ENCODE measurements at regions not wholly inside any gene's neighbourhood (a gene's known extent, or its start where the extent isn't known, plus 50 kb on each side); places are given as distances from the start of the nearest gene placed in this dataset.
"Not testable (repeated sequence)": the region's sequence is repeated elsewhere in the genome, so short reads cannot be mapped to it uniquely, and the experiment has no call there.

DNA sequence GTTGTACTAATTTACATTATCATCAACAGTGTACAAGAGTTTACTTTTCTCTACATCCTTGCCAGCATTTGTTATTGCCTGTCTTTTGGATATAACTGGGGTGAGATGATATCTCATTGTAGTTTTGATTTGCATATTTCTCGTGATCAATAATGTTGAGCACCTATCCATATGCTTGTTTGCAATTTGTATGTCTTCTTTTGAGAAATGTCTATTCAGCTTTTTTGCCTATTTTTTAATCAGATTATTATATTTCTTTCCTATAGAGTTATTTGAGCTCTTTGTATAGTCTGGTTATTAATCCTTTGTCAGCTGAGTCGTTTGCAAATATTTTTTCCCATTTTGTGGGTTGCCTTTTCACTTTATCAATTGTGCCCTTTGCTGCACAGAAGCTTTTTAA is 540.8 kb upstream of the SGO1 start:
- intact Hi-C loops (cut with DNase I, micrococcal nuclease), result no loop called here
- Histone ChIP-seq H3K27ac (ENCODE audit: low read depth in 1 of 2, low read length in 2 of 2) (no peak overlapping the region), H3K4me1 (ENCODE audit: insufficient read depth, low read length) (no peaks in the 10 kb centered on the region), H3K27me3 (ENCODE audit: control insufficient read depth in 1 of 2, insufficient read depth in 2 of 2, low read length in 2 of 2) (no peaks in the 10 kb centered on the region), H3K9me3 (ENCODE audit: control insufficient read depth in 1 of 2, insufficient read depth in 1 of 2, low read length in 2 of 2) (peaks cover 0 to 3% of the 10 kb centered on the region in 2 experiments), H3K4me3 (ENCODE audit: low read length) (no peak overlapping the region), H3K36me3 (ENCODE audit: insufficient read depth, low read length) (no peaks in the 10 kb centered on the region)
- H3K27ac Mint-ChIP-seq, result no peak overlapping the region
- no peak overlapping the region for H3K4me3 Mint-ChIP-seq
- ChIA-PET POLR2A (no interaction called here), CTCF (no interaction called here)
- DNase-seq (no peak), ATAC-seq (ENCODE audit: poor library complexity) (no peak)
- TF ChIP-seq, protein P1, sequence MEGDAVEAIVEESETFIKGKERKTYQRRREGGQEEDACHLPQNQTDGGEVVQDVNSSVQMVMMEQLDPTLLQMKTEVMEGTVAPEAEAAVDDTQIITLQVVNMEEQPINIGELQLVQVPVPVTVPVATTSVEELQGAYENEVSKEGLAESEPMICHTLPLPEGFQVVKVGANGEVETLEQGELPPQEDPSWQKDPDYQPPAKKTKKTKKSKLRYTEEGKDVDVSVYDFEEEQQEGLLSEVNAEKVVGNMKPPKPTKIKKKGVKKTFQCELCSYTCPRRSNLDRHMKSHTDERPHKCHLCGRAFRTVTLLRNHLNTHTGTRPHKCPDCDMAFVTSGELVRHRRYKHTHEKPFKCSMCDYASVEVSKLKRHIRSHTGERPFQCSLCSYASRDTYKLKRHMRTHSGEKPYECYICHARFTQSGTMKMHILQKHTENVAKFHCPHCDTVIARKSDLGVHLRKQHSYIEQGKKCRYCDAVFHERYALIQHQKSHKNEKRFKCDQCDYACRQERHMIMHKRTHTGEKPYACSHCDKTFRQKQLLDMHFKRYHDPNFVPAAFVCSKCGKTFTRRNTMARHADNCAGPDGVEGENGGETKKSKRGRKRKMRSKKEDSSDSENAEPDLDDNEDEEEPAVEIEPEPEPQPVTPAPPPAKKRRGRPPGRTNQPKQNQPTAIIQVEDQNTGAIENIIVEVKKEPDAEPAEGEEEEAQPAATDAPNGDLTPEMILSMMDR (IDR thresholded peaks at IDR 0.05), result no peak
- H3K27me3 Mint-ChIP-seq, result no peaks in the 10 kb centered on the region
- peaks cover 19% of the 10 kb centered on the region for H3K9me3 Mint-ChIP-seq
- H3K36me3 Mint-ChIP-seq (ENCODE audit: low read depth), result no peaks in the 10 kb centered on the region
- no peaks in the 10 kb centered on the region for H3K4me1 Mint-ChIP-seq (ENCODE audit: low read depth)

GRCh38 chr3:20724241-20724640 is 538.2 kb upstream of the SGO1 start:
- H3K4me3 ChIP-seq (ENCODE audit: low read length), result no peak overlapping the region
- no peaks in the 10 kb centered on the region for H3K27me3 ChIP-seq (ENCODE audit: control insufficient read depth in 1 of 2, insufficient read depth in 2 of 2, low read length in 2 of 2)
- ATAC-seq (ENCODE audit: poor library complexity), result no peak
- H3K27ac ChIP-seq (ENCODE audit: low read depth in 1 of 2, low read length in 2 of 2), result no peak overlapping the region
- Mint-ChIP-seq H3K9me3 (peaks cover 20% of the 10 kb centered on the region), H3K27ac (no peak overlapping the region), H3K27me3 (no peaks in the 10 kb centered on the region), H3K4me1 (ENCODE audit: low read depth) (no peaks in the 10 kb centered on the region), H3K36me3 (ENCODE audit: low read depth) (no peaks in the 10 kb centered on the region), H3K4me3 (no peak overlapping the region)
- TF ChIP-seq, protein P1 (IDR thresholded peaks at IDR 0.05), result no peak
- CTCF ChIA-PET, result no interaction called here
- H3K9me3 ChIP-seq (ENCODE audit: control insufficient read depth in 1 of 2, insufficient read depth in 1 of 2, low read length in 2 of 2), result peaks cover 3 to 6% of the 10 kb centered on the region in 2 experiments
- intact Hi-C loops (cut with DNase I, micrococcal nuclease), result no loop called here
- DNase-seq, result no peak
- no peaks in the 10 kb centered on the region for H3K4me1 ChIP-seq (ENCODE audit: insufficient read depth, low read length)
- no peaks in the 10 kb centered on the region for H3K36me3 ChIP-seq (ENCODE audit: insufficient read depth, low read length)
- POLR2A ChIA-PET, result no interaction called here

- ATAC-seq (ENCODE audit: poor library complexity); H3K4me3 Mint-ChIP-seq; H3K27me3 Mint-ChIP-seq; H3K27me3 ChIP-seq (ENCODE audit: control insufficient read depth in 1 of 2, insufficient read depth in 2 of 2, low read length in 2 of 2); POLR2A ChIA-PET; H3K4me3 ChIP-seq (ENCODE audit: low read length); DNase-seq; H3K4me1 ChIP-seq (ENCODE audit: insufficient read depth, low read length); H3K27ac ChIP-seq (ENCODE audit: low read depth in 1 of 2, low read length in 2 of 2); intact Hi-C loops (cut with DNase I, micrococcal nuclease); H3K27ac Mint-ChIP-seq; H3K36me3 Mint-ChIP-seq (ENCODE audit: low read depth); H3K36me3 ChIP-seq (ENCODE audit: insufficient read depth, low read length); CTCF ChIA-PET; H3K4me1 Mint-ChIP-seq (ENCODE audit: low read depth): not testable (repeated sequence)
- peaks cover 22% of the 10 kb centered on the region for H3K9me3 Mint-ChIP-seq
- H3K9me3 ChIP-seq (ENCODE audit: control insufficient read depth in 1 of 2, insufficient read depth in 1 of 2, low read length in 2 of 2), result peaks cover 3 to 10% of the 10 kb centered on the region in 2 experiments
Measured at GRCh38 chr3:20716425-20716824, 530.4 kb upstream of the SGO1 start.

GRCh38 chr3:20701641-20702040 is 515.6 kb upstream of the SGO1 start:
- Mint-ChIP-seq H3K9me3 (peaks cover 7% of the 10 kb centered on the region), H3K4me3 (no peak overlapping the region), H3K4me1 (ENCODE audit: low read depth) (no peaks in the 10 kb centered on the region), H3K36me3 (ENCODE audit: low read depth) (no peaks in the 10 kb centered on the region), H3K27me3 (no peaks in the 10 kb centered on the region), H3K27ac (no peak overlapping the region)
- CTCF ChIA-PET, result no interaction called here
- H3K27me3 ChIP-seq (ENCODE audit: control insufficient read depth in 1 of 2, insufficient read depth in 2 of 2, low read length in 2 of 2), result no peaks in the 10 kb centered on the region
- no peak overlapping the region for H3K27ac ChIP-seq (ENCODE audit: low read depth in 1 of 2, low read length in 2 of 2)
- no peak for ATAC-seq (ENCODE audit: poor library complexity)
- TF ChIP-seq, protein P1 (IDR thresholded peaks at IDR 0.05), result no peak
- DNase-seq, result no peak
- intact Hi-C loops (cut with DNase I, micrococcal nuclease), result no loop called here
- POLR2A ChIA-PET, result no interaction called here
- H3K9me3 ChIP-seq (ENCODE audit: control insufficient read depth in 1 of 2, insufficient read depth in 1 of 2, low read length in 2 of 2), result peaks cover 0 to 4% of the 10 kb centered on the region in 2 experiments
- no peaks in the 10 kb centered on the region for H3K36me3 ChIP-seq (ENCODE audit: insufficient read depth, low read length)
- H3K4me3 ChIP-seq (ENCODE audit: low read length), result no peak overlapping the region
- no peaks in the 10 kb centered on the region for H3K4me1 ChIP-seq (ENCODE audit: insufficient read depth, low read length)
